ENCODE measurements at regions not wholly inside any gene's neighbourhood (a gene's known extent, or its start where the extent isn't known, plus 50 kb on each side); places are given as distances from the start of the nearest gene placed in this dataset.

DNA sequence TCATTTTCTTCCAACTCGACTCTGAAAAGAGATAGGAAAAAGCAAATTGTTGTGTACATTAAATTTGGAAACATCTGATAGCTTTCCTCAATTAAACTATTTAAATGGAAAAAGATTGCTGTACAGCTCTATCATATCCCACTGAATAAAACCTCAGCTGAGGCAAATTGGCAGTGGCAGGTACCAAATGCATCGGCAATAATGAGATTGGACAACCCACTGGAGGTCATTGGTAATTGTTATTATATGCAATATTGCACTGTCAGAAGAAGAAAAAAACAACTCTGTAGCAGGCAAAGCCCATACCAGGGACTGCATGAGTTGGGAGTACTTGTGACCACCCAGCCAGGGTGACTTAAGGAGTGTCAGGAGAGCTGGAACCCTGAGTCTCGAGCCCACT, 291.6 kb upstream of the SKOR2 start:
- DNase-seq: no peak

DNA sequence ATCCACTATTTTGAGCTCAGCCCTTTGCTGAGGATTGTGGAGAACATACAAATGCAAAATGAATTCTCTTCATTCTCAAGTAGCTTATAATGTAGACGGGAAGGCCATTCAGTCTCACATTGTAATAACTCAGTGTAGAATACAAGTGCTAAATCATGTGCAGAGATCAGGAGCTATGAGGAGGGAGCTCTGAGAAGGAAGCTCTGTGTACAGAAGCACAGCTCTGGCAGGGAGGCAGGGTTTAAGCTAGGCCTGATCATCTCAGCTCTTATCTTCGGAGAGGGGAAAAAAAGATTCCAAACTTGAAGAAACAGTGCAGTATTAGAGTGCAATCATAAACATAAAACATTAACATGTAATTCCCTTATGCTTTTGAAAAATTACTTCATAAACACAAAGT, 291.1 kb upstream of the SKOR2 start:
- no peak for DNase-seq

DNA sequence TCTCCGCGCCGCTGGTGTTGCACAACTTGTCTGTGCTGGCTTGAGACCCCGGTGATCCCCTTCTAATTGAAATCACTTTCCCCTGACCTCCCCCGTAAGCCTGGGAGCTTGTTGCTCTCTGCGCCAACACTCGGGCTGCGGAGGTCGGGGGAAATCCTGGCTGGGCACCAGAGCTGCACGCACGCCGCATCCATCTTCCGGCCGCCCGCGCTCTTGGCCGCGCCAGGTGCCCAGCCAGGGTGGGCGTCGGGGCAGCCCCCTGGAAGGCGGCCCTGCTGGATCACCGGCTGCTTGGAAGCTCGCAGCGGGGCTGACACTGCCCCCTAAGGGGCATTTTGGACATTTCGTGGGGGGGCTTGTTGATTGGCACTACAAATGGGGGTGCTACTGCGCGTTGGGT, 280.3 kb upstream of the SKOR2 start:
- DNase-seq: no peak

DNA sequence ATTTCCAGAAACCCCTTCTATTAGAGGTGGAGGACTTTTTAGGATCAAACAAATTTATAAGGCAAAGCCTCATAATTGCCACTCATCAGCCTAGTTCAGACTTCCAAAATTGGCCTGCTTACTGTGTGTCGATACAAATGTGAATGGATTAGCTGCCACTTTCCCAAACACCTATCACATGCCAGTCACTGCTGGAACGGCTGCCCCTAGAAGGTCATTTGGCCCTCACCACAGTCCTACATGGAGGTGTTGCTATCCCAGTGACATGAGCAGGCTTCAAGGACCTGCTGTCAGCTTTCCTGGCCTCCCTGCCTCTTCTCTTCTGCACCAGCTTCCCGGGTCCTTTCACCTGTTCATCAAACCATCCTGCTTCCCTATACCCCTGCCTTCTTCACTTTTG, 279.2 kb upstream of the SKOR2 start:
- DNase-seq: no peak

DNA sequence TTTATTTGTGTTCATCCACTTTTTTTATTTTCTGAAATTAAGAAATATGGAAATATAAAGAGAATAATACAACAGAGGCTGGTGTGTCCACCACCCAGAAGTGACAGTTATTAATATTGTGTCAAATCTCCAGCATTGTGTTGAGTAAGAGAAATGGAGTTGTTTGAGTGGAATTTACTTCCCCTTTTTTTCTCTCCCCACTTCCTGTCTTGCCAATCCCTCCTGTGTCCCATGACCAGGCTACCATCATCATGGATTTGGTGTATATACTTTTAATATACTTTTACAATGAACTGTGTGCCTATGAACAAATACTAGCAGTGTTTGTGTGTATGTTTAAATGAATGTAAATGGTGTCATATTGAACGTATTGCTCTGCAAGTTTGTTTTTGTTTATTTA, 276.9 kb upstream of the SKOR2 start:
- no peak for DNase-seq

DNA sequence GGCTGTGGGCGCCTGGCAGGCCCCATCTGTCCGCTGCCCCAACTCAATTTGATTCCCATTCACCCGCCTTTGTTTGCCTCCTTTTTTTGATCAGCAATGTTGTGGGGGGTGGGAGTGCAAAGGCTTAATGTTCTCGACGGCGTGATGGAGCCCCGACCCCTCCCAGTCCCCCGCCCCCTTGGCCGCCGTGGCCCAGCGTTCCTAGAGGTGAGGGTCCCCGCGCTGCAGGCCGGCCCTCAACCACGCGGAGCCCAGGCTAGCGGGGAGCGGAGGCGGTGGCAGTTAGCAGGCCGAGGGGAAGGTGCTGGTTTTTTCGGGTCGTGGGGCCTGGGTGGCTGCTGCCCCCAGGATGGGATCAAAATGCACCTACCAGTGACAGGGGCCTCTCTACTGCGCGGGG, 274.7 kb upstream of the SKOR2 start:
- DNase-seq: no peak

DNA sequence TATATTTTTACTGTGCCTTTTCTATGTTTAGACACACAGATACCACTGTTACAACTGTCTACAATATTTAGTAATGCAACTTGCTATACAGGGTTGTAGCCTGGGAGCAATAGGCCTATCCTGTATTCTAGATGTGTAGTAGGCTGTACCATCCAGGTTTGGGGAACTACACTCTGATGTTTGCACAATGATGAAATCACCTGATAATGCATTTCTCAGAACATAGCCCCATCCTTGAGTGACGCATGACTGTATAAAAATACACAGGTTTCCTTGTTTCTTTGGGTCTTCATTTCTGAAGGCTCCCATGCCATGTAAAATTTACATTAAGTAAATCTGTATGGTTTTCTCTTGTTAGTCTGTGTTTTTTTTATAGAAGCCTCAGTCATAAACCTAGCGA, 270.9 kb upstream of the SKOR2 start:
- DNase-seq: no peak

DNA sequence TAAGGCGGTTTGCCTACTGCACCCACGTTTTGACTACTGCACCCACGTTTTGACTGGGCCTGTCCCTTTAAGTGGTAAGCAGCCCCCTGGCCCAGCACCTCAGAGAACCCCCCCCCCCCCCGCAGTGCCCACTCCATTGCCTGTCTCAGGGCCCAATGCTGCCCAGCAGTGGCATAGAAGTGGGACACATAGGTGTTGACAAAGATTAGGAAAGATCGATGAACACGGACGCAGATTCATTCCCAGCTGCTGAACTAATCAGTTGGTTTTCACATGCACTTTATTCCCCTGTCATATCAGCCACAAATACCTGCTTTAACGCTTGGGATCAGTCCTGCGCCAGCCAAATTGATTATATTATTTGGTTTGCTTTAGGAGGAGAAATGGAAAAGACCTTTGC, 268.8 kb upstream of the SKOR2 start:
- no peak for DNase-seq

DNA sequence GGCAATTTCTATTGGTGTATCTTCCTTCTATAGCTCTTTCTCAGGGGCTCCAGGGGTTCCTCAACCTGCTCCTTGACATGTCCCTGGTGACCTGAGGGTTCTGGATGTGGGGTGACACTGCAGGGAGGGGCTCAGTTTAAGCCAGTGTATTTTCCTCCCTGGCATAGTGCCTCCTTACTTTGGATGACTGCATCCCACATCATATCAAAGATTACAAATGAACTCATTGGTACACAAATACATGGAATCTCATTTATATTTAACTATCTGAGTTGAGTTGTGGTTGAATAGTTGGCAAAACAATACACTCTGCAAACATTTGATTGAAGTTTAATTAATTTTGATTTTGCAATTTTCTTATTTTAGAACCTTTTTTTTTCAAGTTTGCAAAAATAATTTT, 268.2 kb upstream of the SKOR2 start:
- no peak for DNase-seq

DNA sequence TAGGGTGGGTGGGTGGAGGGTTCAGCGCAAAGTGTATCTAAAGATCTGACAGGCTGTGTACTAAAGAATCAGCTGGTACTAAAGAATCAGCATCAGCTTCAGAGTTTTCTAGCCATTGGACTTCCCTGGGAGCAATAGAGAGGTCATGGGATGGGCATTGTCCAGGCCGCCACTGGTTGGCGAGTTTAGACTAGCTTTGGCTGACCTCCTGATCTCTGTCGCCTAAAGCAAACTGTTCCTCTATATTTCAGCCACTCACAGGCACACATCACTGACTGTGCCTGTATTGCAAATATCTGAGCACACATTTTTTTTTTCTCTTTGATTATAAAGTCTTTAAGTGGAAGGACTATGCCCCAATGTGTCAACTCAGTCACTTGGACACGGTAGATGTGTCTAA, 267.8 kb upstream of the SKOR2 start:
- no peak for DNase-seq

DNA sequence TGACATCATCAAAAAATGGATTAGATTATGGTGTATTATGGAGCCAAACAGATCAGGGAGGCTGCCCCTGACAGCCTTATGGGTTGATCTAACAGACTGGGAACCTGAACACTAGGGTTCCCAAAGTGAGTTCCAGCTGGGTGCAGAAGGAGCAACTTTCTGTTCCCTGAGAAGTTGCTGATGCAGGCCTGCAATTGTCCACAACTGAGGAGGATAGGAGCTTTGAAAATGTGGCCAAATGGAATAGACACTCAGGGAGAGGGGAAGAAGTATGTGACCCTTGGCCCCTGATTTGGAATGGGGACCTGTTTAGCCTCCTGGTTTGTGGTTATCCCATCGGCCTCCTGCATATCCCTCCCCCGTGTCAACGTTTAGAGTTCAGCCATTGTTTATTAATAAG, 262.2 kb upstream of the SKOR2 start:
- no peak for DNase-seq

DNA sequence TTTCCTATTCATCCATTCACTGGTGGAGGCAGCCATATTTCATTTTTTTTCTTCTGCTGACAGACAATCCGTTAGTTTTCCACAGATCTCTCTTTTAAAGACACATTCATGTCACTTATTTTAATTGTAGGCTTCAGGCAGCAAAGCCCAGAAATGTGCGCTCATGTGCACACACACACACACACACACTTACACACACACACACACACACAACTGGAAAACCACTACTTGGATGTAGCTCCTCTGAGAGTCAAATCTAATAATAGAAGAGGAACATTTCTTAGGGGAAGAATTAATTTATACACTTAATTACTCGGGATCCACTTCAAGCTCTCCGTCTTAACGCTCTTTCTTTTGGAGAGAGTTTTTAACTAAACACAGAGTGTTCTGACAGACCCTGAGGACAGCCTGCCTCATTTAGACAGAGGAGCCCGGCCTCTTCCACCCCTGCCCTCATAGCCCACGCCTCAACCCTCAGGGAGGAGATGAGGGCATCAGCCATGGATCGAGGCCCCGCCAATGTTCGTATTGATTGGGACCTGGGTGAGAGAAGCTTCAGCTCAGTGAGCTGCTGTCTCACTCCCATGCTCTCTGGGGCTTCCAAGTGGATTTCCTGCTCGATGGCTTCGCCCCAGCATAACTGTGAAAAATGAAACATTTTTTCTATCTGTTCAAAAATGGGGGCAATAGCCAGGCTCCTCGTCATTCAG, 261.4 kb upstream of the SKOR2 start:
- no peak for DNase-seq

DNA sequence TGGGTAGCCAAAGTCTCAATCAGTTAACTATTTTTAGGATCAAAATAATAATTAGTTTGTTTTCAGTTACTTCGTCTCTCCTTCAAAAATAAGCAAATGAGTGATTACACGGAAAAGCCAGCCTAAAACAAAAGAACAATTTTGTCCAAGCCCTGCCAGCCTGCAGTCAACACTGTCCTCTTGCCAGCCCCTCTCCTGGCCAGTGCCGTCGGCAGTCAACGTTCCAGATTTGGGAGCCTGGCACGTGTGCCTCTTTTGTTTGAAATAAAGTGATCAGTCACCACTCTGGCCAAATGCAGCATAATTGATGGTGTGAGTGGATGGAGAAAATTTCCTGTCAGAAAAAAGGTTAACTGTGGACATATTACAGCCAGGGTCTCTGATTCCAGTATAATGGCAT, 260.6 kb upstream of the SKOR2 start:
- DNase-seq: no peak

DNA sequence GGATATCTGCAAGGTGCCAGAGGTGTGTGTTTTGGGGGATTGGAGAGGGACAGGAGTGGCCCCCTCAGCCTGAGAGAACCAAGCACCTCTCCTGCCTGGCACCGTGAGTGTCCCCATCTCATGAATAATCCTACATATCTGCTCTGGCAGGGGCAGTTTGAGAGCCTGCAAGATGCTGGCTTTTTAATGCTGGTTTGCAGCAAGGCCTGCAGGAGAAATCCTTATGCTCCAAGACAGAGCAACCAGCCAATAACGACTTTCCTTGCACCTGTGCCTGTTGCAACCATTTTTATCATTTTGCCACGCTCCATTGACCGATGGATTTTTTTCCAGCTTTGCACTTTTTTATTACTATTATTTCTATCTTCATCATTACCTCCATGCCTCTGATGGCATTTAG, 259.4 kb upstream of the SKOR2 start:
- DNase-seq: no peak

DNA sequence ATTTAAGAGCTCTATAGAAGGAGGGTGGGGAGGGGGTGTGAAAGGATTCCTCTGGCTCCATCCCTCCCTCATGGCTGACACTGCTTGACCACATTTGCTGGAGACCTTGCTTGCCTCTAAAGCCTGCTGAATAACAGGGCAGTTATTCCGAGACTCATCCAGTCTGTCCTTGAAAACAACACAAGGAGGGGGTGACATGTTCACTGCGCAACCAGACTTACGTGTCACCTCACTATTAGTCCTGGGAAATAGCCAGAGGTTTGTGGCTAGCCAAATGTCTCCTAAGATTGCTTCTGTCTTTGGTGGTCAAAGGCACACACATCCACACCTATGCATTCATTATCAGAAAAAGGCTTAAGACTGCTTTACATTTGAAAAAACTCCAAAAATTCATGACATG, 256.2 kb upstream of the SKOR2 start:
- DNase-seq: no peak

DNA sequence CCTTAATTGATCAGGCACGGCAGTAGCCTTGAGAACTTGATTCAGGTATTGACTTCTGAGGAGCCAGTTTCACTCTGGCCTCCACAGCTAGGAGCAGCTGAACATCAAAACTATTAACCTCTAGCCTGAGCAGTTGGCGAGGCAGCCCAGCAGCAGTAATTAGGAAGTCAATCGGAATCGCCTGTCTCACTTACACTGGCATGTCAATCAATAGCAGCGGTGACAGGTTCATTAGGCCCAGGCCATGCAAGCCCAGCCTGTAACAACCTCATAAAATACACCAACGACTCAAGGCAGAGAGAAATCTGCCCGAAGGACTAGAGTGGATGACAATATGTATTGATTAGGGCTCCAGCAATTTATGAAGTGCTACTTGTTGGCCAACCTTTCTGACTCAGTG, 255.4 kb upstream of the SKOR2 start:
- DNase-seq: no peak

DNA sequence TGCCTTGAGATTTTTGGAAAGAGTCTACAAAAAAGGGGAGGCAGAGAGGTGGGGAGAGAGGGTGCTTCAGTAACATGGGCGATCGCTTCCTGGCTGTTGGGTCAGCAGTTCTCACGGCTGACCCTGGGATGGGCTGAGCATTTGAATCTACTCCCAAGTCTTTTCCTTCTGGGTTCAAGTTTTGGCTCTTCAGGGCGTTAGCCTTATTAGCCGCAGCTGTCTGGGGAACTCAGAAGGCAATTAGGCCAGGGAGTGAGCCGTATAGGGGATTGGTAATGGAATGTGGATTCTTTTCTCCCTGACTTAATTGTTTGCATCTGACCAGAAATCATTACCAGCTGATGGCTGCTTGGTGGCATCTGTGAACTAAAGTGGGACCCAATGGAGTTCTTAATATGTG, 250.5 kb upstream of the SKOR2 start:
- DNase-seq: no peak

DNA sequence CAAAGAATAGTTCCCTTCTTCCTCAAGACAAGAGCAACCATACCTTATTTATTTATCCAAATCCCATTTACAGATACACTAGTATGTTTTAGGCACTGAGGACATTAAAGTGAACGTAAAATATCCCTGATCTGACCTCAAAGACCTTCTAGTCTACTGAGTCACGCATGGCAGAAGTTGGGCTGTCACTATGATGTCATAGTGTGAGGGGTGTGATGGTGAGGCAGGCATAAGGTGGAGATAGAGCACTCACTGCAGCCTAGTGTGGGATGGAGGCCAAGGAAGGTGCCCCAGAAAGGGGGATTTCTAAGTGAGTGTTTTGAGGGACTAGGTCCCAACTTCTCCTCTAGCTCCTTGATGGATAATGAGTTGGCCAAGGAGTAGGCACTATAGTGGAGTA, 249.5 kb upstream of the SKOR2 start:
- DNase-seq: no peak

DNA sequence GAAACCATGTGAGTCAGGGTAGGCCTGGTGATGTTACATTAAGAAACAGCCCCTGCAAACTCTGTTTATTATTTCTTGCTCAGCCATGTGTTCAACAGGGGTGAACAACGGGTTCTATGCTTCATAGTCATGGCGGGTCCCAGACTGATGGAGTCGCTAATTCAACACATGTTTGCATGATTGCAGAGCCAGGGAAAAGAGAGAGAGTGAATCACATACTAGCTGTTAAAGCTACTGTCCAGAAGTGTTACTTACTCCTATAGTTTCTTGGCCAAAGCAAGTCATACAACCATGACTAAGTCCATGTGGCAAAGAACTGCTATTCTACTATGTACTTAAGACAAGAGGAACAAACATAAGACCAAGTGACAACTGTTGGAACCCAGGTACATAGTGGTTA, 241.2 kb upstream of the SKOR2 start:
- no peak for DNase-seq

DNA sequence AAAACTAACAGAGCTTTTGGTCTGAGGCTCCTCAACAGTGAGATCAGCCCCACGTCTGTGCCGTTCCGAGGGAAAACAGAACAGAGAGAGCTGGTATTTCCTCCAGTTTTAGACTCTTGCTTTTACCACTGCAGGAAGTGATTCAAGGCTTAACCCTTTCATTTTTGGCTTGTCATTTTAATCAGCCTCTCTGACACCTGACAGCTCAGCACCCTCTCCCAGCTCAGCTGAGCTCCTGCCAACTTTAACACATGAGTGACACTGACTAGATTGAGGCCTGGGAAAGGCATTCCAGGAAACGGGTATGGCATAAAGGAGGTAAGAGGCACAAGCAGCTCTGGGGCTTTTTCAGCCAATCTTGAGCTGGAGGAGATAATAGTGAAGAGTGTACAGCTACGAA, 239.4 kb upstream of the SKOR2 start:
- no peak for DNase-seq

DNA sequence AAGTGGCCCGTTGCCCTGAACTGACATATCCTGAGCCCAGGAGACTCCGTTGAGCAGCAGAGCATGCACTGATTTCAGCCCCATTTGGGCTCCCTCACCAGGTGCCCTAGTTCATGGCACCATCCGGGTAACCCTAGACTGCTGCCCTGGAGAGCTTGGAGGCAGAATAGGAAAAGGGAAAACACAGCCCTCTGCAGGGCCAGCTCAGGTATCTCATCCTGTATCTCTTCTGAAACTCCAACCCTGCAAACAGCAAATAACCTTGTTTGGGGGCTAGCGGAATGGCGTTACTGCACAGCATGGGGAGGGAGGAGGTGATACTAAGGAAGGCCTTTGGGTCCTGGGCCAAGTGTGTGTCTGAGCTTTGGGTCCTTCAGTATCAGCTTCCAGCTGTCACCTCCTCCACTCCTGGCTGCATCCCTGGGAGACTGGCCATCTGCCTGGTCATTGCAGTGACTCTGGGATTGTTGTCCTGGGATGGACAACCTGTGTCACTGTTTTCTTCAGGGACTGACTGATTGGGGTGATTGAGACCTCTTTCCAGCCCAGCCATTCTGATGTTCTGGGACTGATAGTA, 233.8 kb upstream of the SKOR2 start:
- DNase-seq: no peak

DNA sequence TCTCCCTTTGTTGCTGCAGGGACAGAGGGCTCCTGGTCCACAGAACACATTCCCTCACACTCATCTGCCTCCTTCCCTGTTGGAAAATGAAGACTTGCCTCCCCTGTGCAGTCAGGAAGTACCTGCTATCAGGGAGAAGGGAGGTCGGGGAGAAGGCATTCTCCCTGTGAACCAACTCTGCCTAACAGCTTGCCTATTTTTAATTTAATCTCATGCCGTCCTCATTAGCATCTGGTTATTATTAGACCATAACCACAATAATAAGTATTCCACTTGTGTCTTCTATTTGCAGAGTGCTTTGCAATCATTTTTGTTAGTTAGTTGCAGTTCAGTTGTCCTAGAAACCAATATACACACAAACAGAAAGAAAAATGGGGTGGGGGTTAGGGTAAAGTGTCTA, 232.6 kb upstream of the SKOR2 start:
- no peak for DNase-seq

DNA sequence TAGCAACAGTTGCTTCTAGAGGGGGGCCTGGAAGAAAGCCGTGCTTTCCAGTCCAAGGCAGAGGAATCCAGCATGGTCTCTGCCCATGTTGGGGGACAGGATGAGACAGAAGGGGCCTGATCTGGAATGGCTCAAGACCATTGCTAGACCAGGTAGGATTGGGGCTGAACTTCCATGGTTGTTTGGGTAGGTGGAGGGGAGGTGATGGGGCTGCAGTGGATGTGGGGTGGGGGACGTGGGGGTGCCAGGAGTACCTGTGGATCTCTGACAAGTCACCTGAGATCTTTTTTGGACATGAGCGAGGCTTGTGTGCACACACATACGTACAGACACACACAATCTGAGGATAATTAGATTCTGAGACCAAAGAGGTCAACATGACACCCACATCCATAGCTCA, 228.7 kb upstream of the SKOR2 start:
- no peak for DNase-seq

DNA sequence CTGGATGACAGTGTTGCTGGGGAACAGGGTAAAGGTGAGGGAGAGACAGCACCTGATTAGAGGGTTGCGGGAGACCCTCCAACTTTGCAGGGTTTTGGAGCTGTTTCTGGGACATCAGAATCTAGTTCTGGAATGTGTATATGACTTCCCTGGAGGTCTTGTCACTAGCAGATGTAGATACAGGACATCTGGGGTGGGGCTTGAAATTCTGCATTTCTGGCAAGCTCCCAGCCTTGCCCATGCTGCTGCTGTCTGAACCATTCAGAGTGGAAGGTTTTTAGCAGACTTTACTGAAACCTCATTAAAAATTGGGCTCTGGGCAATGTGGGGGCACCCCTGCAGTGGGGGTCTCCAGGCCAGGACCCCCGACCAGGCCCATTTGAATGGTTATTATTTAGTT, 220.3 kb upstream of the SKOR2 start:
- no peak for DNase-seq
